H1 (cell line): ENCODE measurements at regions not wholly inside any gene's neighbourhood (a gene's known extent, or its start where the extent isn't known, plus 50 kb on each side); places are given as distances from the start of the nearest gene placed in this dataset.

Experiments
- E2F6 ChIP-seq: IDR thresholded peaks from 2 replicates; pipeline ENCODE4 v1.6.1; 2012; ENCODE audit warnings: inconsistent platforms
- MAX ChIP-seq: IDR thresholded peaks from 2 replicates; pipeline ENCODE4 v1.6.1; 2012; ENCODE audit warnings: inconsistent platforms
- RXRA ChIP-seq: IDR thresholded peaks from 2 replicates; pipeline ENCODE4 v1.6.1; 2011; ENCODE audit warnings: low read depth, mild to moderate bottlenecking, low read length, moderate library complexity; ENCODE audit not compliant: insufficient read depth

GRCh38 chr6:44053106-44053756, 74.0 kb downstream of the MRPL14 start (continued):
- no peak for TF ChIP-seq E2F6
- no peak for TF ChIP-seq RXRA
- no peak for TF ChIP-seq MAX
